PC-9 (cell line): ENCODE measurements at regions not wholly inside any gene's neighbourhood (a gene's known extent, or its start where the extent isn't known, plus 50 kb on each side); places are given as distances from the start of the nearest gene placed in this dataset.

Source experiments
- CTCF ChIP-seq: fragments of 200-600 bp; sonication (generic); conservative IDR thresholded peaks from 2 replicates; pipeline ENCODE4 v1.6.1; 2017; ENCODE audit warnings: mixed run types, antibody characterized with exemption, mild to moderate bottlenecking, moderate library complexity
- EZH2 ChIP-seq: fragments of 200-600 bp; sonication (generic); IDR thresholded peaks from 2 replicates; pipeline ENCODE4 v1.8.0; 2017; ENCODE audit warnings: antibody characterized with exemption, low read depth

GRCh38 chr2:239747274-239747673 lies 277.9 kb downstream of the NDUFA10 start:
- TF ChIP-seq CTCF: no peak
- TF ChIP-seq EZH2: no peak
